ENCODE measurements at regions not wholly inside any gene's neighbourhood (a gene's known extent, or its start where the extent isn't known, plus 50 kb on each side); places are given as distances from the start of the nearest gene placed in this dataset.
A peak's percentile ranks its signal among the peaks of the same experiment; 100 is the strongest.

GRCh38 chr6:27148404-27148795 is 99.1 kb upstream of the PRSS16 start:
- H3K4me2 ChIP-seq (ENCODE audit: insufficient read depth, insufficient read length, low read length): no peak overlapping the region
- Mint-ChIP-seq H3K4me3 (no peak overlapping the region; a peak in 1 of 5 replicates), H3K4me1 (peaks cover 12 to 14% of the 10 kb centered on the region in 2 experiments)

More at GRCh38 chr6:27148404-27148795, 99.1 kb upstream of the PRSS16 start:
- H4K8ac ChIP-seq (replicated peaks; ENCODE audit: insufficient read length, low read depth, low read length): no peak overlapping the region
- no peak overlapping the region for H3T11ph ChIP-seq (ENCODE audit: low read length)
- no peak overlapping the region for H3K14ac ChIP-seq (ENCODE audit: insufficient read depth, low read length)
- H2BK15ac ChIP-seq (ENCODE audit: low read depth, low read length): no peak overlapping the region
- no peak overlapping the region for H4K5ac ChIP-seq (ENCODE audit: insufficient read length, low read depth, low read length)
- H3K23me2 ChIP-seq (ENCODE audit: insufficient read length, low read depth, low read length, poor library complexity, severe bottlenecking): peaks cover 11% of the 10 kb centered on the region
- H3K9ac ChIP-seq (ENCODE audit: extremely low read depth, insufficient read length, low read length): no peak overlapping the region
- peaks cover 3% of the 10 kb centered on the region; the same call in 1 of the 2 replicates for H3K4me1 ChIP-seq (ENCODE audit: insufficient read depth, low read length)
- Mint-ChIP-seq H3K9me3 (no peaks in the 10 kb centered on the region; a peak in 1 of 5 replicates), H3K36me3 (ENCODE audit: insufficient read depth in 1 of 3, low read depth in 3 of 3) (peaks cover 0 to 4% (median 0%) of the 10 kb centered on the region in 3 experiments; a peak in 2 of 7 replicates), H3K27ac (peak overlapping the region in 2 of 3 experiments; percentile 30 to 85; a peak in 2 of 7 replicates), H3K27me3 (ENCODE audit: low read depth) (no peaks in the 10 kb centered on the region)
- H3K56ac ChIP-seq (ENCODE audit: insufficient read length, low read depth, low read length): no peak overlapping the region
- DNase-seq: no peak
- no peak overlapping the region for H3K23ac ChIP-seq (ENCODE audit: insufficient read length, low read depth, low read length)
- no CpG with 5 or more reads among the region's 2 CpGs for WGBS (ENCODE audit: extremely low coverage, insufficient read length, low lambda C conversion rate)
- no peak overlapping the region for H2BK12ac ChIP-seq (ENCODE audit: insufficient read length, low read depth, low read length)
- no peak overlapping the region for H3K27ac ChIP-seq (ENCODE audit: insufficient read length, low read depth, low read length)
- no peak for TF ChIP-seq CTCF (conservative IDR thresholded peaks at IDR 0.05)
- no peaks in the 10 kb centered on the region for H3K9me3 ChIP-seq (ENCODE audit: control insufficient read depth, low read depth, low read length)
- H2AK5ac ChIP-seq (ENCODE audit: insufficient read length, low read length): no peak overlapping the region
- H3K79me2 ChIP-seq (ENCODE audit: insufficient read depth, low read length): no peaks in the 10 kb centered on the region
- H2BK20ac ChIP-seq (ENCODE audit: low read depth, low read length, poor library complexity, severe bottlenecking): no peak overlapping the region
- no peaks in the 10 kb centered on the region for H3K79me1 ChIP-seq (ENCODE audit: insufficient read depth, low read depth, low read length, poor library complexity, severe bottlenecking)
- H2AFZ ChIP-seq (ENCODE audit: low read length): no peak overlapping the region
- no peak overlapping the region for H4K91ac ChIP-seq (ENCODE audit: insufficient read length, low read depth, low read length)
- no peak overlapping the region for H2BK5ac ChIP-seq (ENCODE audit: insufficient read length, low read length)
- no peak overlapping the region for H2BK120ac ChIP-seq (ENCODE audit: low read depth, low read length, poor library complexity, severe bottlenecking)
- no peaks in the 10 kb centered on the region for H4K20me1 ChIP-seq (ENCODE audit: control insufficient read depth, insufficient read depth, insufficient read length)
- H3K4ac ChIP-seq (ENCODE audit: low read depth, low read length): no peak overlapping the region
- H3K18ac ChIP-seq (ENCODE audit: insufficient read length, low read depth, low read length): no peak overlapping the region
- no peaks in the 10 kb centered on the region for H3K27me3 ChIP-seq (ENCODE audit: insufficient read depth, low read length)
